Peyer's patch (tissue), 4 donors: ENCODE measurements at regions not wholly inside any gene's neighbourhood (a gene's known extent, or its start where the extent isn't known, plus 50 kb on each side); places are given as distances from the start of the nearest gene placed in this dataset.

Experiments
- CTCF ChIP-seq, 6 experiments: fragments of 450-650 bp in 4 of 6; fragments of 200-600 bp in 2 of 6; sonication (generic) in 1 of 6; IDR thresholded peaks; one replicate each; pipeline ENCODE4 v1.5.1; 2017 to 2019; ENCODE audit warnings: antibody characterized with exemption in 6 of 6, mild to moderate bottlenecking in 3 of 6, moderate library complexity in 1 of 6
- POLR2A ChIP-seq, 2 donors: fragments of 450-650 bp; IDR thresholded peaks; one replicate each; pipeline ENCODE4 v1.5.1; 2017; ENCODE audit warnings: antibody characterized with exemption in 2 of 2, mild to moderate bottlenecking in 2 of 2, moderate library complexity in 2 of 2

GRCh38 chr14:95815226-95815690 is 61.4 kb upstream of the TUNAR start:
- TF ChIP-seq CTCF (IDR thresholded peaks at IDR 0.05) (no peak), POLR2A (IDR thresholded peaks at IDR 0.05) (no peak)
